GM19438 (cell line): ENCODE measurements at regions not wholly inside any gene's neighbourhood (a gene's known extent, or its start where the extent isn't known, plus 50 kb on each side); places are given as distances from the start of the nearest gene placed in this dataset.

ENCODE experiments used
- ATAC-seq: cut with Tn5 transposase; IDR thresholded peaks from one replicate; pipeline ENCODE4 v1.9.1; 2021; ENCODE audit warnings: low read depth; ENCODE audit not compliant: unreplicated experiment

DNA sequence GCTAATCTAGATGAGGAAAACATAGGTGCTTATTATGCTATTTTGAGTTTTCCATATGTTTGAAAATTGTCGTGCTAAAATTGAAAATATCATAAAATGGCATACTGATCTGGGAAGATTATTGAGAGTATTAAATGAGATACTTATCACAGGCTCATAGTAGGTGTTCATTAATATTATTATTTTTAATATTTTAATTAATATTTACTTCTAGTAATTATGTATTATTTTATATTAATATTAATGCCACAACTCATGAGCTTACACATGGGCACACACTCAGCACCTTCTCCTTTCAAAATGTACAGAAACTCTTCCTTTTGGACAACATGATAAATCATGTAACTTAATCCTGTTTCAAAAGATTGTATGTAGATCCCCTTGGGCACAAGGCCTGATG, 223.6 kb downstream of the RAB28 start:
- no peak for ATAC-seq

DNA sequence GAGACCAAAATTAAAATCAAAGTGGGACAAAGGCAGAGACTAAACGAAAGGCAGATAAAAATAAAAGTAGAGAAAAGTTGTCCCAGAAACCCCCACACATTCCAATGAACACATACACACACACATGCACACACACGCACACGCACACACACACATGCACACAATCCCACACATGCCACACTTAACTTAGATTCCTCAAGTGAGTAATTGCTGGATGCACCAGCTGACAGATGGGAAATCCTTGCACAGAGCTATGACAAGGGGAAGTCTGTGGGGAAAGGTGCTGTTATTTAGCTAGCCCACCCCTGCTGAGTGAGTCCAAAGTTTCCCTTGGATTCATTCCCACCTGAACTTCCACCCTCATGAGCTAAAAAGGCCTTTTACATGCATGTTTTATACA, 233.9 kb downstream of the RAB28 start:
- ATAC-seq = no peak

DNA sequence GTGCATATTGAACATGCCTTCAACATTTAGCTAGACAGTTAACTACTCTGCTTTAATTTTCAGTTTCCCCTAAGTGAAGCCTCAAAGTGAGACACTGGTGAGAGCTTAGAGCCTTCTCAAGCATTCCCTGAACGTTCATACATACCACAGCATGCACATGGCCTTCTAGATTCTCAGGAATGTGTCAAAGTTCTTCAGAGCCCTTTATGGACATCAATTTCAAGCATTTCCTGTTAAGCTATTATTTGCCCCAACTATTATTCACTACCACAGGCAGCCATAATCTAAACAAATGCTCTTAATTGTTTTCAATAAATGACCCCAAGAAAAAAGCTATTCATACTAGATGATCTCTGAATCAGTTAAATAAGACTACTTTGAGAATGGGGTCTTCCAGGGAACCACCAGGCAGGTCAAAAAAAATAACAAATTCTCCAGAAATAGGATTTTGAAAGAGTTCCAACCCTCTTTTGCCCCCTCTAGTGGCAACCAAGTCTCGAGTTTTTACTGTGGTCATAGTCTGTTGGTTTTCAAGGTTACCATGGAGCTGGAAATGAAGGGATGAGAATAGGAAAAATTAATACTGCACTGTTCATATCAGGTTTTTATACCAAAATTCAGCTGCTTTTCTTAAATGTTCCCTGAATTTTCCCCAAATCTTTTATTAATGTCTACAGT, 235.4 kb downstream of the RAB28 start:
- no peak for ATAC-seq

DNA sequence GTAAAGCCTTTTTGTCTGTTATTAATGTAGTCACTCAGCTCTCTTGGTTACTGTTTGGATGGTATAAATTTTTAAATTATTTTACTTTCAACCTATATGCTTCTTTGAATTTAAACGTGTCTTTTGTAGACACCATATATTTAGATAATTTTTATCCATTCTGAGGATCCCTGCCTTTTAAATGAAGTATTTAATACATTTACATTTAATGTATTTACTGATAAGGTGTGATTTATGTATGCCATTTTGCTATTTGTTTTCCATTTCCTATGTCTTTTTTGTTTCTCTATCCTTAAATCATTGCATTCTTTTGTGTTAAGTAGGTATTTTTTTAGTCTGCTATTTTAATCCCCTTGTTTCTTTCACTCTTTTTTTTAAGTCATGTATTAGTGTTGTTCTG, 238.0 kb downstream of the RAB28 start:
- ATAC-seq = no peak

DNA sequence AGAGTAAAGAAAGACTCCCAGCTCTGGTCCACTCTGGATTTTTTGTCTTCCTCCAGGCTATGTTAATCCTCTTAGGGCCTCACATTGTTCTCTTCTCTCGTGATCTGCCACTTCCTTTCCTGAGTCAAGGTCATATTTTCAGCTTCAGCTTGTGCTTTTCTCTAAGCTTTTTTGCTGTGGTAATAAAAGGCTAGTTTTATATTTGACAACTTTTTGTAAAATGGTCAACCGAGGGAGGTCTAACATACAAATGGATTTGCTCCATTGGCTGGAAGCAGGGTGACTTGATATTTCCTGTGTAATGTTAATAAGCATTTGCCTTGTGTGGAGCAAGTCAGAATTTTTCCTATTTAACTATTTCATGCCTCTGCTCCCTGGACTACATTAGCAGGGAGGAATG, 239.7 kb downstream of the RAB28 start:
- no peak for ATAC-seq

DNA sequence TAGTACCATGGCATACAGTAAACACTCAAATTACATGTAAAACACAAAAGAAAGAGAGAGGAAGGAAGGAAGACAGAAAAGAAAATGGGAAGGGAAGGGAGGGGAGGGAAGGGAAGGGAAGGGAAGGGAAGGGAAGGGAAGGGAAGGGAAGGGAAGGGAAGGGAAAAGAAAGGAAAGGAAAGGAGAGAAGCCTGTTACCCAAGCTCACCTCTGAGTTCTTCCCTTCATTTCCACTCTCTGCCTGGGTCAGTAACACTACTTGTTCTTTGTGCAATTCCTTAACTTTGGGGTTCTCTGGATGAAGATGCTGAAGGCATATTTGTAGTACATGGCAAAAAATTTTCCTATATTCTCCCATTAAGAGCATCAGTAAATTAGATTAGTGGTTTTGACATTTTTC, 241.0 kb downstream of the RAB28 start:
- no peak for ATAC-seq

DNA sequence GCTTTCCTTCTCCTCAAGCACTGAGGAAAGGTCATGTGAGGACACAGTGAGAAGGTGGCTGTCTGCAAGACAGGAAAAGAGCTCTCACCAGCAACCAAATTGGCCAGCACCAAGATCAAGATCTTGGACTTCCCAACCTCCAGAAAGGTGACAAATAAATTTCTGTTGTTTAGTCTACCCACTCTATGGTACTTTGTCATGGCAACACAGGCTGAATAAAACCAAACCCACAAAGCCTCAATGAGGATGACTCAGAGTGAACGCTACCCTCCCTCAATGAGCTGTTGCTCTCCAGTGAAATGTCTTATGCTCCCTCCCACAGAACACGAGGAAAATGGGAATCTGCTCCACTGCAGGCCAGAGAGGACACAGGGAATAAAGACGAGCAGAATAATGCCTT, 244.1 kb downstream of the RAB28 start:
- no peak for ATAC-seq

DNA sequence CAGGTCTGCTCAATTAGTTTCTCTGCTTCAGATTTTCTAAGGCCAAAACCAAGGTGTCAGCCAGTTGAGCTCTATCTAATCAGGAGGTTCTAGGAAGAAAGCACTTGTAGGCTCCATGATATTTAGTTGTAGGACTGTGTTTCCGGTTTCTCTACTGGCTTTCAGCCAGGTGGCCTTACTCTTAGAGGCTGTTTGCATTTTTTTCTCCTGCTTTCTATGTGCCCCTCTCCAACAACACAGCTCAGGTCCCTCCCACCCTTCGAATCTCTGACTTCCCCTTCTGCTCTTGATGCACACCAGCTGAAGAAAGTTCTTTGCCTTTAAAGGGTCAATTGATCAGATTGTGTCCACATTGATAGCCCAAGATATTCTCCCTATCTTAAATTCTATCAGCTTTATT, 245.2 kb downstream of the RAB28 start:
- no peak for ATAC-seq

DNA sequence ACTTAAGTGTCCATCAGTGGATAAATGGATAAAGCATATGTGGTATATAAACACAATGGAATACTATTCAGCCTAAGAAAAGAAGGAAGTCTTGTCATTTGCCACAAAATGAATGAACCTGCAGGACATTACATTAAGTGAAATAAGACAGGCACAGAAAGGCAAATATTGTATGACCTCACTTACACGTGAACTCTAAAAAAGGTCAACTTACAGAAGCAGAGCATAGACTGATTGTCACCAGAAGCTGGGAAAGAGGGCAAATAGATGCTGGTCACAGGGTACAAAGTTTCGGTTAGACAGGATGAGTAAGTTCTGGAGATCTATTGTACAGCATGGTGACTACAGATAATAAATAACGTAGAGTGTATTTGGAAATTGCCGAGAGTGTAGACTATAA, 247.7 kb downstream of the RAB28 start:
- ATAC-seq = no peak

DNA sequence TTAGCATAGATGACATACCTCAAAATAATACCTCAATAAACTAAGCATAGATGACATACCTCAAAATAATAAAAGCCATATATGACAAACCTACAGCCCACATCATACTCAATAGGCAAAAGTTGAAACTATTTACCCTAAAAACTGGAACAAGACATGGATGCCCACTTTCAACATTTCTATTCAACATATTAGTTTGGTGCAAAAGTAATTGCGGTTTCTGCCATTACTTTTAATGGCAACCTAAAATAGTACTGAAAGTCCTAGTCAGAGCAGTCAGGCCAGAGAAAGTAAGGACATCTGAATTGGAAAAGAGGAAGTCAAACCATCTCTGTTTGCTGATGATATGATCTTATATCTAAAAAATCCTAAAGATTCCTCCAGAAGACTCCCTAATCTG, 250.4 kb downstream of the RAB28 start:
- no peak for ATAC-seq

DNA sequence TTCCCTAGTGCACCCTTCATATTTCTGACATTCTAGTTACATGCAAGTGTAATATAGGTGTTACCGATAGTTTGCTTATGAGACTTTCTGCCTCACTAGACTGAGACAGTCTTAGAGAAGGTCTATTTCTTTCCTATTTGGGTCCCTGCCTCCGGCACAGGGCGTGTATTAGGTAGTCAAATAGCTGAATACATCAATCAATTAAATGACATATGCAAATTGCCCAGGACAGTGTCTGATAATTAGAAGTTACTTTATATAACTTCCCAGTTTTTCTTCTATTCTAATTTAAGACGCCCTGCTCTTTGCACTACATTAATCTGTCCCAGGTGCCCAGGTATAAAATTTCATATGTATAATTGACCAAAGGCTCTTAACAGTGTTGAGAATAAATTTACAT, 264.2 kb downstream of the RAB28 start:
- ATAC-seq = no peak

DNA sequence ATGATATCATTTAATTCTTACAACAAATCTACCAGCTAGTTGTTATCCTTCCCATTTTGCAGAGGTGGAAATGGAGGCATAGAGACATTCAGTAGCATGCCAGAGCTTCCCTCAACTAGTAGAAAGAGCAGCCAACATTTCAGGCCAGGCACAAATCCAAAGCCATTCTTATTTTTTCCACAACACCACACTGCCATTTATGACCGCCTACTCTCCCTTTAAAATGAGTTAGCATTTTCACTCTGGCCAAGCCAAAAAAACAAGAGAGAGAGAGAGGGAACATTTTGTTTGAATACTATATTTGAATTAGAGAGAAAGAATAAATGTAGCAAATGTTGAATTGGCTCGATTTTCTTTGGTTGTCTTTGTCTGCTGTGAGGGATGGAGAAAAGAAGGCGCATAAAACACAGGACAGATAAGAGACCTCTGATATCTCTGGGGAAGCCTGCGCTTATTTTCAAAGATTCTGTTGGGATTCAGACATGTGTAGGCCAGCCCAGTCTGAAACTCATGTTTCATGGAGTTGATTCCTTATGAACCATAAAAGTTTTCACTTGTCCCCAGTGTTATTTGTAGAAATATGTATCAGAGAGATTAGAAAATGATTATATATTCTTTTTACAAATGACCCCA, 265.7 kb downstream of the RAB28 start:
- no peak for ATAC-seq

DNA sequence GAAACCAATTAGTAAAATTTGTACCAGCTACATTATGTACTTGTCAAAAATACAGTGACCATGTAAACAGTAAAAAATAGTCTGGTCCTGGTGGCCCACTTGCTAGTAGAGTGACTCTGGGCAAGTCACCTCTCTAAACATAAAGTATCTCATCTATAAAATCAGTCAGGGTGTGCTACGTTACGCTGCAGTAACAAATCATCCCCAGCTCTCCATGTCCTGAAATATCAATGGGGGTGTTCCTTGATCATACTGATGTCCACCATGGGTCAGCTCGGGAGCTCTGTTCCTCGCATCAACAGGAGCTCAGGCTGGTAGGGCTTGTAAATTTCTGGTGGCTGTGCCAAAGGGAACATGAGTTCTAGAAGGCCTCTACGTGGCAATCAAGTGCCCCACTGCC, 268.6 kb downstream of the RAB28 start:
- no peak for ATAC-seq

DNA sequence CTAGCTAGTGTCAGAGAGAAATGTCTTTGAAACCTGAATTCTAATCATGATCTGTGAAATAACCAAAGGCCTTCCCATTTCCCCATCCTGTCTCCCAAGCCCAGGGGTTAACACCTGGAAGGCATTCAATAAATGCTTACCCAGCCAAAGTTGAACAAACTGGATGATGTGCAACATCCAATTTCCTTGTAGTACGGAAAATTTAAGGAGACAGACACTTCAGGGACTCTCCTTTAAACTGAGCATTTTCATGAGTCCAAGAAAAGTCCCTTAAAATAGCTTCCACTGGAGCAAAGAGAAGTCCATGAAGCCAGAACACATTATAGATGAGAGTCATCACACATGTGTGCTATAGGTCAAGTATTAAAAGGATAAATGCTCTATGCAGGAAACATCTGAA, 271.2 kb downstream of the RAB28 start:
- ATAC-seq = no peak

DNA sequence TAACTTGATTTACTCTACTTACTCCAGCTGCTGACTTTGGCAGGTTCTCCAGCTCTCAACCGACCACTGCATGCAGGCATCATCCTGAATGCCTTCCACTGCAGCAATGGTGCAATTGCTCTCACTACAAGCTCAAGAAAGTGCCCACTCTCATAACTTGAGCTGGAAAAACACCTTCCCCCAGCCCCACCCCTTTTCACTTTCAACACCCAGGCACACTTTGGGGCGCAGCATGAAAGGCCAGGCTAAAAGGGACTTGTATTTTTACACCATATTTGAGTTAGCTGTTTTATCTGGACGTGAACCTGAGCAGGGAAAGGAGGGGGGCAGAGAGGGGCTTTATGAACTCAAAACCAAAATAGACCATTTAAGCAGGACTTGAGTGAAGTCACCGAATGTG, 274.5 kb downstream of the RAB28 start:
- no peak for ATAC-seq

DNA sequence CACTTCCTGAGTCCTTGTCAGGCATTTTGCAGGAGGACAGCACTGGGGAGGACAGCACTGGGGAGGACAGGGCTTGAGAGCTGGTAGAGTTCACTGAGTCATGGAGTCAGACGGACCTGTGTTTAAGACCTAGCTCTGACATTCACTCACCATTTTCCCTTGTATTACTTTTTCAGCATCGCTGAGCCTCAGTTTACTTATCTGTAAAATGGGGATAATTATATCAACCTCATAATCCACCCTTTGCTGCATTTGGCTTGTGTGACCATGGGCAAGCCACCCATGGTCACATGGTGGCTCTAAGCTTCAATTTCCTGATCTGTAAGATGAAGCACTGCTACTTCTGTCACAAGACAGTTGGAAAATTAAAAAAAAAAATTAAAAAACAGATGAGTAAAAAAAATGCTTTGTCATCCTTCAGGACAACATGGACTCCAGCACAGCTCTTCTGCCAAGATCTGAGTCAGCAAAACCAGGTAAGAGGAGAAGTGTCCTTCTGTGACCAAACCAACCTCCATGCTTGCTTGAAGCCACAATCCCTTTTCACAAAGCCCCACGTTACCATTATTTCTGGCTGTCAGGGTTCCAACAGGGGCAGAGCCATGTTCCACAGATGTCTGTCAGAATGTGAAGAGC, 275.5 kb downstream of the RAB28 start:
- no peak for ATAC-seq

DNA sequence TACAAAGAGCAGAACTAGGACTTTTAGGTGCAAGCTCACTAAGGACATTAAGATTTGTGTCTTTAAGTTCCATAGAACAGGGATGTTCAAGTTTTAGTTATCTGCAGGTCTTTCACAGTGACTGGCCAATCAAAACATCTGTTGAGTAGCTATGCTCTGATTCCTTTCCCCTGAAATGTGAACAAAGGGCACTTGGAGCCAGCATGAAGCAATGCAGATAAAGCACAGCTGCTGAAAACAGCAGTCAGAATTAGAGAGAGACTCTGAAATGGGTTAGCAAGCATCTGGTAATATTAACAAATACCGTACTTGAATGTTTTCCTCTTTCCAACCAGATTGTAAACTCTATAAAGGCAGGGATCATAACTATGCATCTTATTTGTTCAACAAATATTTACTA, 276.9 kb downstream of the RAB28 start:
- ATAC-seq = no peak

DNA sequence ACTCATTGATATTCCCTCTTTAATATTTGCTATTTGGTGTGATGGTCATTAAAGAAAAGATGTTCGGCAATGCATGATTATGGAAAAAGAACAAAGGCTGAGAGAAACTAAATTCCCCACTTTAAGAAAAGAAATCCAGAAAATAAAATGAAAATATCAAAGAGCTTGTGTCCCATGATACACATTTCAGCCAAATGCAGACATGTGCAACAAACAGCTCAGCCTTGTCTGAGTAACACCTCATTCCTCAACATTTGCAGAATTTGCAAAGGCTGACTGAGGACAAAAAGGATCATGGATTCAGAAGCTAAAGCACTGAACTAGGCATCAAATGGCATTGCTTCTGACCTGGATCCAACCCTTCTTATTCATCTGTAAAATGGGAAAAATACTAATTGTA, 281.0 kb downstream of the RAB28 start:
- no peak for ATAC-seq

DNA sequence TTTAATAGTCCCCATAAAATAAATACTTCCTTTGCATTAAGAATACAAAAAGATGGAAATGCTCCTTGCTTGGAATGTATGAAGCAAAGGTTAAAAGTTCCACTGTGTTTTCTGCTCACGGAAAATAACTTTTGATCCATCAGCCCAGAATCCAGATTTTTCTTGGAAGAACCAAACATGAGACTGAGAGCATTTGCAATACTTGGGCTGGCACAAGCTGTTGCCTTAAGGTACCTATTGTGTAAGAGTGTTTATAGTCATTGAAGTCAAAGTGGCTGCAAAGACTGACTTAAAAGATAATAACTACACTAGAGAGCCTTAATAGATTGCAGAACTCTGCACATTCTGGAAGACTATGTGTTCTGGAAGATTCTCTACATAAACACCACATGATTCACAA, 281.4 kb downstream of the RAB28 start:
- no peak for ATAC-seq

DNA sequence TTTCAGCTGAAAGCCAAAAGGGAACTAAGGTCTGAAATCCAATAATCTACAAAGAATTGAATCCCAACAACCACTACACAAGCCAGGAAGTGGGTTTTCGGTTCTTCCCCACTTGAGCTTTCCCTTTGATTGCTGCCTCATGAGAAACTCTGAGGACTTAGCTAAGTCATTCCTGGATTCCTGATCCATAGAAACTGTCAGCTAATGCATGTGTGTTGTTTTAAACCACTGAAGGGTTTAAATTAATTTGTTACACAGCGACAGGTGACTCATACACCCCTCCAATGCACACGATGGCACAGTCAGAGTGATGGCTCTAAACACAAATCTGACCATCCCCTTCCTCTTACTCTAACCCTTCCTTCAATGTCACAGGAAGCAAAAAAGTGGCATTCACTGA, 282.9 kb downstream of the RAB28 start:
- ATAC-seq = no peak

DNA sequence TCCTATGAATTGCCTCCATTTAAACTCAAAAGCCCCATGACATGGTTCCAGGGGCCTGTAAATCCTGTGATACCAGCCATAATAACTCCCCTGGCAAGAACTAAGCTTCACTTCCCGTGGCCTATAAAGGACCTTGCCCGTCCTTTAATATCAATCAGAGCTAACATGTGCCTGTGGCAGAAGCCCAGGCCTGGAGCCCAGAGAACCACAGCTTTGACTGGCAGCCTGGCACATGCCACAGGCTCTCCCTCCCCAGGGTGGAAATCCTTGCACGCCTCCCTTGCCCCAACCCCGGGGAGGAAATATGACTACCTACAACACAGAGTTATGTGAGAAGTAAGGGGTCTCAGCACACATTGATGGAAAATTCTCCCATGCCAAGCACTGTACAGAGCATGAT, 287.4 kb downstream of the RAB28 start:
- no peak for ATAC-seq

DNA sequence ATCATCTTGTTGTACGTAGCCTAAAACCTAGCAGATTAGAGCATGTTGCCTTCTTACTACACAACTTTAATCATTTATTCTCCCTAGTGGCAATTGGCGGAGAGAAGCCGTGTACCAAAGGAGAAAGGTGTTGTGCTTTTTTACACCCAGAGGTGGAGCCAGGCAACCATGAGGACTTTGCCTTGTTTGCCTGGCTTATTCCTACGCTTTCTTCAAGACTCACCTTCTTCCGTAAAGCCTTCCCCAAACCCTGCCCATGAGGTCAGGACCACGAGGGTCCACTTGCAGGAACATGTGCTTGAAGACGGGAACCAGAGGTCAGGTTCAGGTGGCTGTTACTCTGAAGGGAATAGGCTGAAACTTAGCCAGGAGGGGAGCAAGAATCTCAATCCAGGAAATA, 290.5 kb downstream of the RAB28 start:
- ATAC-seq = no peak
